ENCODE measurements at regions not wholly inside any gene's neighbourhood (a gene's known extent, or its start where the extent isn't known, plus 50 kb on each side); places are given as distances from the start of the nearest gene placed in this dataset.

- TF ChIP-seq CTCF (IDR thresholded peaks at IDR 0.05; ENCODE audit: insufficient read depth, low read length) = no peak
- H3K4me3 ChIP-seq (ENCODE audit: low read depth, low read length) = no peak overlapping the region
- no peak for DNase-seq (ENCODE audit: low read depth)
These were observed 195.2 kb downstream of the IRX5 start for GRCh38 chr16:55125818-55126385.

GRCh38 chr16:55126456-55126855 lies 195.8 kb downstream of the IRX5 start:
- no peak for TF ChIP-seq CTCF (IDR thresholded peaks at IDR 0.05; ENCODE audit: insufficient read depth, low read length)
- no peak overlapping the region for H3K4me3 ChIP-seq (ENCODE audit: low read depth, low read length)
- DNase-seq (ENCODE audit: low read depth) = no peak

GRCh38 chr16:55130456-55130855 lies 193.5 kb upstream of the IRX6 start:
- H3K4me3 ChIP-seq (ENCODE audit: low read depth, low read length) = no peak overlapping the region
- no peak for TF ChIP-seq CTCF (IDR thresholded peaks at IDR 0.05; ENCODE audit: insufficient read depth, low read length)
- DNase-seq (ENCODE audit: low read depth) = no peak

- H3K4me3 ChIP-seq (ENCODE audit: low read depth, low read length) = no peak overlapping the region
- TF ChIP-seq CTCF (IDR thresholded peaks at IDR 0.05; ENCODE audit: insufficient read depth, low read length) = no peak
- no peak for DNase-seq (ENCODE audit: low read depth)
These were observed 193.1 kb upstream of the IRX6 start for GRCh38 chr16:55130911-55131310.

- DNase-seq (ENCODE audit: low read depth) = no peak
- TF ChIP-seq CTCF (IDR thresholded peaks at IDR 0.05; ENCODE audit: insufficient read depth, low read length) = no peak
- no peak overlapping the region for H3K4me3 ChIP-seq (ENCODE audit: low read depth, low read length)
These were observed 190.3 kb upstream of the IRX6 start for GRCh38 chr16:55133654-55134053.

- H3K4me3 ChIP-seq (ENCODE audit: low read depth, low read length) = no peak overlapping the region
- no peak for TF ChIP-seq CTCF (IDR thresholded peaks at IDR 0.05; ENCODE audit: insufficient read depth, low read length)
- peak; percentile 5 for DNase-seq (ENCODE audit: low read depth)
These were observed 187.4 kb upstream of the IRX6 start for GRCh38 chr16:55136356-55137150.

Measured in fibroblast of the aortic adventitia (primary cell).